Glutamatergic neuron (in vitro differentiated cells): ENCODE measurements at regions not wholly inside any gene's neighbourhood (a gene's known extent, or its start where the extent isn't known, plus 50 kb on each side); places are given as distances from the start of the nearest gene placed in this dataset.

Experiments
- DNase-seq: peaks from one replicate; pipeline ENCODE4 v3.0.0; 2022
- H3K27ac Mint-ChIP-seq: one replicate; pipeline ENCODE4 v1.8.0; 2020; ENCODE audit warnings: mild to moderate bottlenecking, mixed read lengths, inconsistent platforms; ENCODE audit not compliant: unreplicated experiment
- H3K27me3 Mint-ChIP-seq: one replicate; pipeline ENCODE4 v1.8.0; 2020; ENCODE audit warnings: mild to moderate bottlenecking, moderate library complexity, mixed read lengths, inconsistent platforms; ENCODE audit not compliant: unreplicated experiment
- H3K36me3 Mint-ChIP-seq: one replicate; pipeline ENCODE4 v1.8.0; 2020; ENCODE audit warnings: mild to moderate bottlenecking, mixed read lengths, inconsistent platforms; ENCODE audit not compliant: unreplicated experiment
- H3K4me1 Mint-ChIP-seq: one replicate; pipeline ENCODE4 v1.8.0; 2020; ENCODE audit warnings: mild to moderate bottlenecking, low read depth, mixed read lengths, inconsistent platforms; ENCODE audit not compliant: unreplicated experiment
- H3K4me3 Mint-ChIP-seq: one replicate; pipeline ENCODE4 v1.8.0; 2020; ENCODE audit warnings: mild to moderate bottlenecking, mixed read lengths, inconsistent platforms; ENCODE audit not compliant: unreplicated experiment
- H3K9me3 Mint-ChIP-seq: one replicate; pipeline ENCODE4 v1.8.0; 2020; ENCODE audit warnings: mild to moderate bottlenecking, moderate library complexity, mixed read lengths, inconsistent platforms; ENCODE audit not compliant: unreplicated experiment
- CTCF ChIP-seq: fragments of 200-600 bp; sonication (generic); IDR thresholded peaks from one replicate; pipeline ENCODE4 v1.5.0; 2021; ENCODE audit not compliant: partially characterized antibody, unreplicated experiment

- Mint-ChIP-seq H3K9me3 (no peaks in the 10 kb centered on the region), H3K27me3 (no peaks in the 10 kb centered on the region), H3K27ac (no peak overlapping the region), H3K36me3 (no peaks in the 10 kb centered on the region), H3K4me3 (no peak overlapping the region), H3K4me1 (peaks cover 4% of the 10 kb centered on the region)
- DNase-seq: no peak
- no peak for TF ChIP-seq CTCF
Measured at GRCh38 chr2:149800624-149801542, 213.3 kb upstream of the MMADHC start.

DNA sequence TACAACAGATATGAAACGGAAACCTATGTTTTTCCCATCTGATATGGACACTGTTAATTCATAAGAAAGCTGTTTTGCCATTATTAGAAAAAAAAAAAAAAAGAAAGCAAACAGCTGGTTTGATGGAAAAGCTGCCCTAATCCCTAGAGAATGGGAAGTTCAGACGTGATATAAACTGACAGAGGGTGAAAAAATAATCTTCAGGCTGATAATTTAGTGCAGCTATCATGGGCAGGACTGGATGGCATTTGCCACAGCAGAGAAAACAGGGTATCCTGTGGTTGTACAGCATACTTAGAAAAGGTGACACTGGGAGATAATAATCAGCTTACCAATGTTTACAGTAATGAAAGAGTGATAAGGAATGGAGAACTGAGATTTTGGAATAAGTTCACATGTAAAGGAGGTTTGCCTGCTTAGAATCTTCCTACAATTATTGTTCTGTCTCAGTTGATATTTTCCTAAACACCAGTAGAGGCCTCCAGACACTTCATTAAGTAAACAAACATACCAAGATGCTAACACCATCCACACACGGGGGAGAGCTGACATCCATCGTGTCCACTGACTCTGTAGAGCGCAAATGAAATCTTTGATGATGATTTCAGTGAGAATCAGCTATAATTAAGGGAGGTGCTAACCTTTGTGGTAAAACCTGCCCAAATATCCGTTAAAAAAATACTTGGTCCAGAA lies 211.6 kb upstream of the MMADHC start:
- Mint-ChIP-seq H3K27ac (no peak overlapping the region), H3K36me3 (no peaks in the 10 kb centered on the region), H3K27me3 (no peaks in the 10 kb centered on the region), H3K9me3 (no peaks in the 10 kb centered on the region), H3K4me3 (no peak overlapping the region), H3K4me1 (peaks cover 4% of the 10 kb centered on the region)
- TF ChIP-seq CTCF: no peak
- no peak for DNase-seq

DNA sequence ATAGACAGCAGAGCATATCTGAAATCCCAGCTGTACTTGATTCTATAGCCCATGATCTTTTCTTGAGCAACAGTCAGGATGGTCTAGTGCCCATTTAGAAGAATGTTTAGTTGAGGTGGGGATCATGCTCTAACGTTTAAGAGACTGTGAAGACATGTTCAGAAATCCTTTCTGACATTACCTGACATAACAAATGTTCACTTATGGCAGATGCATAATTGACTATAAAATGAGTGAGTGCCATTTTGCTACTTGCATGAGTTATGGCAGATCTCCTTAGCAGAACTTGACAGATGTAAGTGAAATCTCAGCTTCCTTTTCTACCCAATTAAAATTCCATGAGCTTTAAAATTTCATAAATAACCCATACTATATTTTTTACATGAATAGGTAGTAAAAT lies 209.5 kb upstream of the MMADHC start:
- Mint-ChIP-seq H3K4me1 (peaks cover 4% of the 10 kb centered on the region), H3K9me3 (no peaks in the 10 kb centered on the region), H3K36me3 (no peaks in the 10 kb centered on the region), H3K4me3 (no peak overlapping the region), H3K27me3 (peaks cover 4% of the 10 kb centered on the region), H3K27ac (no peak overlapping the region)
- DNase-seq: no peak
- TF ChIP-seq CTCF: no peak

GRCh38 chr2:149789549-149789948 lies 202.0 kb upstream of the MMADHC start:
- Mint-ChIP-seq H3K27ac (no peak overlapping the region), H3K4me1 (no peaks in the 10 kb centered on the region), H3K27me3 (peaks cover 4% of the 10 kb centered on the region), H3K36me3 (no peaks in the 10 kb centered on the region), H3K9me3 (no peaks in the 10 kb centered on the region), H3K4me3 (no peak overlapping the region)
- TF ChIP-seq CTCF: no peak
- no peak for DNase-seq

GRCh38 chr2:149787206-149787605 lies 199.6 kb upstream of the MMADHC start:
- no peak for TF ChIP-seq CTCF
- no peak overlapping the region for H3K27ac Mint-ChIP-seq
- H3K27me3 Mint-ChIP-seq: no peaks in the 10 kb centered on the region
- no peaks in the 10 kb centered on the region for H3K4me1 Mint-ChIP-seq
- H3K4me3 Mint-ChIP-seq: no peak overlapping the region
- H3K36me3 Mint-ChIP-seq: no peaks in the 10 kb centered on the region
- no peak for DNase-seq
- H3K9me3 Mint-ChIP-seq: no peaks in the 10 kb centered on the region
